ENCODE measurements at regions not wholly inside any gene's neighbourhood (a gene's known extent, or its start where the extent isn't known, plus 50 kb on each side); places are given as distances from the start of the nearest gene placed in this dataset.

DNA sequence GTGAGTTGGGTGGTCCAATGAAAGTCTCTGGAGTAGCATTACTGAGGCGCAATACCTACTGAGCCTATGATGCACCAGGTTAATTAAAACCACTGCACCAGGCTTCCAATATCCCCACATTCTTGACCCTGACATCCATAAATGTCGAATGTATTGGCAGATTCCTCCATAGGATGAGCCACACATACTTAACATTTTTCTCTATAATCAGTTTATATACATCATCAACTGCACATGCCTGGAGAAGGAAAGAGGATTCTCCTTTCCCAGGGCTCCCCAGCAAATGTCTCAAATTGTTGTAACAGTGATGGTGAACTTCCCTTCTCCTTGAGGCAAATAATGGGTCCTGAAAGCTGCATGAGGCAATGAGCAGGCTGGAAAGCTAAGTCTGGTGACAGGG, 82.3 kb upstream of the LPP start:
- Histone ChIP-seq H3K27ac (ENCODE audit: insufficient read depth, low read depth, low read length) (no peak overlapping the region), H3K4me2 (ENCODE audit: insufficient read depth, low read length) (no peak overlapping the region), H3K4me1 (ENCODE audit: control insufficient read depth, extremely low read depth, insufficient read depth, low read length) (peaks cover 11% of the 10 kb centered on the region), H3K9ac (replicated peaks; ENCODE audit: extremely low read depth, insufficient read depth, low read length) (no peak overlapping the region), H2AFZ (ENCODE audit: low read depth, low read length) (no peak overlapping the region), H3K79me2 (ENCODE audit: control insufficient read depth, insufficient read depth, low read length) (no peaks in the 10 kb centered on the region), H3K36me3 (ENCODE audit: control insufficient read depth in 2 of 2, extremely low read depth in 1 of 2, insufficient read depth in 2 of 2, low read length in 2 of 2) (no peaks in the 10 kb centered on the region), H3K27me3 (ENCODE audit: control insufficient read depth in 2 of 2, insufficient read depth in 2 of 2, low read length in 2 of 2) (no peaks in the 10 kb centered on the region), H3K9me3 (replicated peaks; ENCODE audit: control insufficient read depth, insufficient read depth, low read length) (no peaks in the 10 kb centered on the region), H3K9me1 (replicated peaks; ENCODE audit: control insufficient read depth, extremely low read depth, insufficient read depth, low read length) (no peaks in the 10 kb centered on the region), H4K20me1 (replicated peaks; ENCODE audit: control insufficient read depth, extremely low read depth, insufficient read depth, low read length) (no peaks in the 10 kb centered on the region), H3K4me3 (replicated peaks in 1 of 3; ENCODE audit: insufficient read depth in 1 of 3, low read depth in 1 of 3, low read length in 3 of 3) (no peak overlapping the region)
- DNase-seq (ENCODE audit: low read depth, low spot score) (no peak), FAIRE-seq (no peak)
- dilution Hi-C loops (cut with MboI; ENCODE audit: extremely low pct_ligation_motif_present, low sequenced_read_pairs) (no loop called here), intact Hi-C loops (cut with micrococcal nuclease) (no loop called here)
- BruUV-seq (replicated peaks) = no TSS peak
- ChIA-PET CTCF (no interaction called here), POLR2A (no interaction called here)
- no peak for TF ChIP-seq EZH2 (IDR thresholded peaks at IDR 0.05; ENCODE audit: borderline replicate concordance, low read depth, low read length, severe bottlenecking)
- no peak for TF ChIP-seq FOS (IDR thresholded peaks at IDR 0.05; ENCODE audit: borderline replicate concordance, insufficient read depth, low read length)
- TF ChIP-seq POLR2AphosphoS5 (IDR thresholded peaks at IDR 0.05; ENCODE audit: insufficient read depth, low read depth, low read length) = no peak
- TF ChIP-seq, protein P1, sequence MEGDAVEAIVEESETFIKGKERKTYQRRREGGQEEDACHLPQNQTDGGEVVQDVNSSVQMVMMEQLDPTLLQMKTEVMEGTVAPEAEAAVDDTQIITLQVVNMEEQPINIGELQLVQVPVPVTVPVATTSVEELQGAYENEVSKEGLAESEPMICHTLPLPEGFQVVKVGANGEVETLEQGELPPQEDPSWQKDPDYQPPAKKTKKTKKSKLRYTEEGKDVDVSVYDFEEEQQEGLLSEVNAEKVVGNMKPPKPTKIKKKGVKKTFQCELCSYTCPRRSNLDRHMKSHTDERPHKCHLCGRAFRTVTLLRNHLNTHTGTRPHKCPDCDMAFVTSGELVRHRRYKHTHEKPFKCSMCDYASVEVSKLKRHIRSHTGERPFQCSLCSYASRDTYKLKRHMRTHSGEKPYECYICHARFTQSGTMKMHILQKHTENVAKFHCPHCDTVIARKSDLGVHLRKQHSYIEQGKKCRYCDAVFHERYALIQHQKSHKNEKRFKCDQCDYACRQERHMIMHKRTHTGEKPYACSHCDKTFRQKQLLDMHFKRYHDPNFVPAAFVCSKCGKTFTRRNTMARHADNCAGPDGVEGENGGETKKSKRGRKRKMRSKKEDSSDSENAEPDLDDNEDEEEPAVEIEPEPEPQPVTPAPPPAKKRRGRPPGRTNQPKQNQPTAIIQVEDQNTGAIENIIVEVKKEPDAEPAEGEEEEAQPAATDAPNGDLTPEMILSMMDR (IDR thresholded peaks at IDR 0.05; ENCODE audit: extremely low read depth in 1 of 2, insufficient read depth in 1 of 2, low read depth in 1 of 2, low read length in 2 of 2) = no peak
- no peak for TF ChIP-seq MYC (IDR thresholded peaks at IDR 0.05; ENCODE audit: low read depth, low read length)
- no peak for TF ChIP-seq POLR2A (IDR thresholded peaks at IDR 0.05; ENCODE audit: low read depth, low read length)
- no peak for TF ChIP-seq JUN (IDR thresholded peaks at IDR 0.05; ENCODE audit: borderline replicate concordance, insufficient read depth, insufficient read length, low read depth)
- TF ChIP-seq GATA2 (IDR thresholded peaks at IDR 0.05; ENCODE audit: insufficient read depth, insufficient read length, low read depth, low read length) = no peak
- TF ChIP-seq, protein P2, sequence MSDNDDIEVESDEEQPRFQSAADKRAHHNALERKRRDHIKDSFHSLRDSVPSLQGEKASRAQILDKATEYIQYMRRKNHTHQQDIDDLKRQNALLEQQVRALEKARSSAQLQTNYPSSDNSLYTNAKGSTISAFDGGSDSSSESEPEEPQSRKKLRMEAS (IDR thresholded peaks at IDR 0.05; ENCODE audit: insufficient read depth, insufficient read length) = no peak
